SU-DHL-6 (cell line): ENCODE measurements at regions not wholly inside any gene's neighbourhood (a gene's known extent, or its start where the extent isn't known, plus 50 kb on each side); places are given as distances from the start of the nearest gene placed in this dataset.

Experiments
- CTCF ChIP-seq: fragments of 200-600 bp; sonication (generic); IDR thresholded peaks from one replicate; pipeline ENCODE4 v1.5.1; 2017; ENCODE audit warnings: antibody characterized with exemption, mild to moderate bottlenecking, low read length, moderate library complexity; ENCODE audit not compliant: insufficient read depth, poor library complexity, severe bottlenecking
- EZH2phosphoT487 ChIP-seq: fragments of 200-600 bp; sonication (generic), shearing (Covaris generic); conservative IDR thresholded peaks from 2 replicates; pipeline ENCODE4 v1.6.1; 2018; ENCODE audit warnings: mild to moderate bottlenecking, antibody characterized with exemption, low read length, moderate library complexity, mixed read lengths

GRCh38 chr2:172260336-172260735 lies 157.6 kb upstream of the DLX2 start:
- TF ChIP-seq CTCF, result no peak
- TF ChIP-seq EZH2phosphoT487, result no peak
